ENCODE measurements at regions not wholly inside any gene's neighbourhood (a gene's known extent, or its start where the extent isn't known, plus 50 kb on each side); places are given as distances from the start of the nearest gene placed in this dataset.

- DNase-seq (ENCODE audit: low read depth), result no peak
- no peaks in the 10 kb centered on the region for H3K9me3 ChIP-seq (ENCODE audit: insufficient read depth, low read depth, low read length)
- H4K20me1 ChIP-seq (ENCODE audit: insufficient read depth, low read length), result no peaks in the 10 kb centered on the region
- H3K79me2 ChIP-seq (ENCODE audit: insufficient read depth, low read length), result no peaks in the 10 kb centered on the region
- Mint-ChIP-seq H3K4me3 (ENCODE audit: unreplicated experiment) (no peak overlapping the region), H3K9me3 (ENCODE audit: unreplicated experiment) (no peaks in the 10 kb centered on the region), H3K27ac (ENCODE audit: unreplicated experiment) (no peak overlapping the region), H3K36me3 (ENCODE audit: low read depth, unreplicated experiment) (no peaks in the 10 kb centered on the region), H3K4me1 (ENCODE audit: low read depth, unreplicated experiment) (no peaks in the 10 kb centered on the region), H3K27me3 (ENCODE audit: low read depth, unreplicated experiment) (no peaks in the 10 kb centered on the region)
- no peak overlapping the region for H3K9ac ChIP-seq (ENCODE audit: low read length)
- H3K4me2 ChIP-seq (ENCODE audit: low read length), result no peak overlapping the region
- H3K4me3 ChIP-seq (ENCODE audit: insufficient read depth, low read depth, low read length), result no peak overlapping the region
- H3K36me3 ChIP-seq (ENCODE audit: insufficient read depth, low read length), result no peaks in the 10 kb centered on the region
- no peaks in the 10 kb centered on the region for H3K4me1 ChIP-seq (ENCODE audit: insufficient read depth, low read length)
- FAIRE-seq, result no peak
- no peaks in the 10 kb centered on the region for H3K27me3 ChIP-seq (ENCODE audit: insufficient read depth, low read length)
- TF ChIP-seq EZH2 (IDR thresholded peaks at IDR 0.05; ENCODE audit: insufficient read depth, low read length) (no peak), CTCF (IDR thresholded peaks at IDR 0.05; ENCODE audit: insufficient read depth, low read depth, low read length) (no peak)
- no peak overlapping the region for H3K27ac ChIP-seq (ENCODE audit: low read depth, low read length)
- H2AFZ ChIP-seq (ENCODE audit: low read depth, low read length), result no peak overlapping the region
These were observed 405.8 kb upstream of the ADGRL3 start for GRCh38 chr4:60794372-60794771.

- Histone ChIP-seq H3K9me3 (ENCODE audit: insufficient read depth, low read depth, low read length) (no peaks in the 10 kb centered on the region), H3K4me1 (ENCODE audit: insufficient read depth, low read length) (no peaks in the 10 kb centered on the region), H3K9ac (ENCODE audit: low read length) (no peak overlapping the region), H3K79me2 (ENCODE audit: insufficient read depth, low read length) (no peaks in the 10 kb centered on the region), H4K20me1 (ENCODE audit: insufficient read depth, low read length) (no peaks in the 10 kb centered on the region), H3K4me2 (ENCODE audit: low read length) (no peak overlapping the region), H3K27ac (ENCODE audit: low read depth, low read length) (no peak overlapping the region), H2AFZ (ENCODE audit: low read depth, low read length) (no peak overlapping the region), H3K36me3 (ENCODE audit: insufficient read depth, low read length) (no peaks in the 10 kb centered on the region), H3K27me3 (ENCODE audit: insufficient read depth, low read length) (no peaks in the 10 kb centered on the region), H3K4me3 (ENCODE audit: insufficient read depth, low read depth, low read length) (no peak overlapping the region)
- TF ChIP-seq CTCF (IDR thresholded peaks at IDR 0.05; ENCODE audit: insufficient read depth, low read depth, low read length), result no peak
- no peak for TF ChIP-seq EZH2 (IDR thresholded peaks at IDR 0.05; ENCODE audit: insufficient read depth, low read length)
- Mint-ChIP-seq H3K27ac (ENCODE audit: unreplicated experiment) (no peak overlapping the region), H3K4me1 (ENCODE audit: low read depth, unreplicated experiment) (no peaks in the 10 kb centered on the region), H3K36me3 (ENCODE audit: low read depth, unreplicated experiment) (no peaks in the 10 kb centered on the region), H3K4me3 (ENCODE audit: unreplicated experiment) (no peak overlapping the region), H3K27me3 (ENCODE audit: low read depth, unreplicated experiment) (no peaks in the 10 kb centered on the region), H3K9me3 (ENCODE audit: unreplicated experiment) (no peaks in the 10 kb centered on the region)
- DNase-seq (ENCODE audit: low read depth), result no peak
- FAIRE-seq, result no peak
These were observed 400.9 kb upstream of the ADGRL3 start for GRCh38 chr4:60799214-60799613.

GRCh38 chr4:60800701-60801100 lies 399.4 kb upstream of the ADGRL3 start:
- Histone ChIP-seq H3K27ac (ENCODE audit: low read depth, low read length) (no peak overlapping the region), H2AFZ (ENCODE audit: low read depth, low read length) (no peak overlapping the region), H4K20me1 (ENCODE audit: insufficient read depth, low read length) (no peaks in the 10 kb centered on the region), H3K79me2 (ENCODE audit: insufficient read depth, low read length) (no peaks in the 10 kb centered on the region), H3K4me1 (ENCODE audit: insufficient read depth, low read length) (no peaks in the 10 kb centered on the region), H3K9me3 (ENCODE audit: insufficient read depth, low read depth, low read length) (no peaks in the 10 kb centered on the region), H3K4me2 (ENCODE audit: low read length) (no peak overlapping the region), H3K36me3 (ENCODE audit: insufficient read depth, low read length) (no peaks in the 10 kb centered on the region), H3K4me3 (ENCODE audit: insufficient read depth, low read depth, low read length) (no peak overlapping the region), H3K27me3 (ENCODE audit: insufficient read depth, low read length) (no peaks in the 10 kb centered on the region), H3K9ac (ENCODE audit: low read length) (no peak overlapping the region)
- no peak for TF ChIP-seq CTCF (IDR thresholded peaks at IDR 0.05; ENCODE audit: insufficient read depth, low read depth, low read length)
- no peak for TF ChIP-seq EZH2 (IDR thresholded peaks at IDR 0.05; ENCODE audit: insufficient read depth, low read length)
- no peaks in the 10 kb centered on the region for H3K27me3 Mint-ChIP-seq (ENCODE audit: low read depth, unreplicated experiment)
- no peaks in the 10 kb centered on the region for H3K9me3 Mint-ChIP-seq (ENCODE audit: unreplicated experiment)
- DNase-seq (ENCODE audit: low read depth) (no peak), FAIRE-seq (no peak)
- H3K27ac Mint-ChIP-seq (ENCODE audit: unreplicated experiment), result no peak overlapping the region
- no peaks in the 10 kb centered on the region for H3K36me3 Mint-ChIP-seq (ENCODE audit: low read depth, unreplicated experiment)
- H3K4me3 Mint-ChIP-seq (ENCODE audit: unreplicated experiment), result no peak overlapping the region
- no peaks in the 10 kb centered on the region for H3K4me1 Mint-ChIP-seq (ENCODE audit: low read depth, unreplicated experiment)

Measured in astrocyte (in vitro differentiated cells and primary cell).